SK-N-SH (cell line): ENCODE measurements at regions not wholly inside any gene's neighbourhood (a gene's known extent, or its start where the extent isn't known, plus 50 kb on each side); places are given as distances from the start of the nearest gene placed in this dataset.

ENCODE experiments used
- CTCF ChIA-PET: fragments of 300-600, 350-600 bp; formaldehyde crosslinking; extraction: SDS; loops from one replicate; lab custom pipeline; 2021; lab: Yijun Ruan, JAX
- POLR2A ChIA-PET: fragments of 350-600 bp; sonication (Branson Sonifier 250); formaldehyde crosslinking; extraction: SDS; loops from one replicate; lab custom pipeline; 2020; ENCODE audit warnings: antibody characterized with exemption, inconsistent platforms; lab: Yijun Ruan, JAX
- DNase-seq: peaks from one replicate; pipeline ENCODE4 v3.0.0; 2012
- H2AFZ ChIP-seq: fragments of 200-600 bp; sonication (generic); 2 replicates; pipeline ENCODE4 v1.8.1; 2016; ENCODE audit warnings: antibody characterized with exemption, mild to moderate bottlenecking, low read depth
- H3F3A ChIP-seq: fragments of 200-600 bp; sonication (generic); replicated peaks from 2 replicates; pipeline ENCODE3; 2016; ENCODE audit warnings: antibody characterized with exemption, mild to moderate bottlenecking; ENCODE audit not compliant: insufficient read depth
- H3K27ac ChIP-seq, 2 experiments: fragments of 200-500 bp in 1 of 2; fragments of 200-600 bp in 1 of 2; sonication (Bioruptor generic) in 1 of 2; sonication (generic), shearing (Covaris generic) in 1 of 2; 2 replicates each; pipeline versions ENCODE4 v1.5.1 to v1.6.1; 2014 to 2016; ENCODE audit warnings: low read depth in 2 of 2, inconsistent platforms in 1 of 2, low read length in 1 of 2, mild to moderate bottlenecking in 1 of 2, mixed read lengths in 1 of 2
- H3K27me3 ChIP-seq: fragments of 200-600 bp; sonication (generic), shearing (Covaris generic); 2 replicates; pipeline ENCODE4 v1.6.1; 2016; ENCODE audit warnings: mixed run types; ENCODE audit not compliant: insufficient read depth
- H3K36me3 ChIP-seq, 2 experiments: fragments of 200-500 bp in 1 of 2; fragments of 200-600 bp in 1 of 2; sonication (Bioruptor generic) in 1 of 2; sonication (generic) in 1 of 2; replicated peaks in 1 of 2; 2 replicates each; pipeline versions ENCODE3 to v1.5.1; 2014 to 2016; ENCODE audit warnings: low read length in 1 of 2, mild to moderate bottlenecking in 1 of 2; ENCODE audit not compliant: insufficient read depth in 2 of 2, control insufficient read depth in 1 of 2
- H3K4me1 ChIP-seq, 2 experiments: fragments of 200-500 bp in 1 of 2; fragments of 200-600 bp in 1 of 2; sonication (Bioruptor generic) in 1 of 2; sonication (generic), shearing (Covaris generic) in 1 of 2; 2 replicates each; pipeline versions ENCODE4 v1.5.1 to v1.6.1; 2014 to 2016; ENCODE audit warnings: low read depth in 1 of 2, low read length in 1 of 2, mixed run types in 1 of 2; ENCODE audit not compliant: insufficient read depth in 2 of 2, control insufficient read depth in 1 of 2
- H3K4me2 ChIP-seq: fragments of 200-600 bp; sonication (generic), shearing (Covaris generic); 2 replicates; pipeline ENCODE4 v1.6.1; 2017; ENCODE audit warnings: mixed run types
- H3K4me3 ChIP-seq, 2 experiments: fragments of 200-500 bp in 1 of 2; fragments of 200-600 bp in 1 of 2; sonication (Bioruptor generic) in 1 of 2; sonication (generic), shearing (Covaris generic) in 1 of 2; 2 replicates each; pipeline versions ENCODE4 v1.5.1 to v1.8.1; 2014 to 2016; ENCODE audit warnings: low read depth in 2 of 2, inconsistent platforms in 1 of 2, low read length in 1 of 2, mild to moderate bottlenecking in 1 of 2, mixed read lengths in 1 of 2, moderate library complexity in 1 of 2
- H3K79me2 ChIP-seq: fragments of 200-600 bp; sonication (generic); 2 replicates; pipeline ENCODE4 v1.8.1; 2017; ENCODE audit warnings: mild to moderate bottlenecking; ENCODE audit not compliant: insufficient read depth
- H3K9ac ChIP-seq: fragments of 200-600 bp; sonication (generic); 2 replicates; pipeline ENCODE4 v1.6.1; 2017; ENCODE audit warnings: mixed run types
- H3K9me2 ChIP-seq: fragments of 200-600 bp; sonication (generic); 2 replicates; pipeline ENCODE4 v1.6.1; 2017; ENCODE audit warnings: mixed run types
- H3K9me3 ChIP-seq: fragments of 200-600 bp; sonication (generic); 2 replicates; pipeline ENCODE4 v1.6.1; 2017; ENCODE audit warnings: mixed run types, mild to moderate bottlenecking, moderate library complexity
- H4K20me1 ChIP-seq: fragments of 200-600 bp; sonication (generic); 2 replicates; pipeline ENCODE4 v1.6.1; 2017; ENCODE audit warnings: mild to moderate bottlenecking, mixed run types; ENCODE audit not compliant: insufficient read depth
- ELF1 ChIP-seq: IDR thresholded peaks from 2 replicates; pipeline ENCODE4 v1.4.0; 2012
- EZH2phosphoT487 ChIP-seq: fragments of 200-600 bp; sonication (generic); IDR thresholded peaks from 2 replicates; pipeline ENCODE4 v1.6.1; 2017; ENCODE audit warnings: low read depth, mixed run types, mild to moderate bottlenecking, antibody characterized with exemption, moderate library complexity, borderline replicate concordance
- GATA2 ChIP-seq: sonication (generic); formaldehyde crosslinking; IDR thresholded peaks from 2 replicates; pipeline ENCODE4 v1.5.0; 2020; ENCODE audit warnings: mild to moderate bottlenecking, missing genetic modification reagents
- IRF3 ChIP-seq: fragments of 150-350 bp; IDR thresholded peaks from 2 replicates; pipeline ENCODE4 v1.6.1; 2016; ENCODE audit warnings: mild to moderate bottlenecking, low read depth, low read length
- MAX ChIP-seq: IDR thresholded peaks from 2 replicates; pipeline ENCODE4 v1.4.0; 2012; ENCODE audit warnings: low read depth
- MEF2A ChIP-seq: IDR thresholded peaks from 2 replicates; pipeline ENCODE4 v1.4.0; 2012; ENCODE audit warnings: low read depth, borderline replicate concordance
- MXI1 ChIP-seq: IDR thresholded peaks from 2 replicates; pipeline ENCODE4 v1.6.1; 2012; ENCODE audit warnings: mild to moderate bottlenecking, low read depth, low read length, improper control_type of control experiment
- NFIC ChIP-seq: IDR thresholded peaks from 2 replicates; pipeline ENCODE4 v1.4.0; 2012; ENCODE audit warnings: borderline replicate concordance
- NRF1 ChIP-seq: IDR thresholded peaks from 2 replicates; pipeline ENCODE4 v1.6.1; 2012; ENCODE audit warnings: low read depth, mild to moderate bottlenecking, low read length
- RAD21 ChIP-seq: IDR thresholded peaks from 2 replicates; pipeline ENCODE4 v1.6.1; 2012; ENCODE audit warnings: mild to moderate bottlenecking, low read length
- REST ChIP-seq: IDR thresholded peaks from 2 replicates; pipeline ENCODE4 v1.6.1; 2012; ENCODE audit warnings: mild to moderate bottlenecking, low read depth, low read length, moderate library complexity
- TEAD4 ChIP-seq: IDR thresholded peaks from 2 replicates; pipeline ENCODE4 v1.4.0; 2012; ENCODE audit warnings: mild to moderate bottlenecking, borderline replicate concordance; ENCODE audit not compliant: insufficient read depth
- ZBTB33 ChIP-seq: IDR thresholded peaks from 2 replicates; pipeline ENCODE4 v1.4.0; 2012; ENCODE audit warnings: low read depth, borderline replicate concordance
- WGBS: methylation state at CpG from one replicate; pipeline ENCODE4 v1.1.6; 2017; ENCODE audit warnings: low lambda C conversion rate; 5-methylcytosine and 5-hydroxymethylcytosine counted together

GRCh38 chr4:37157476-37158167 is 86.9 kb upstream of the NWD2 start (continued):
- TF ChIP-seq REST (no peak), RAD21 (no peak), NFIC (no peak)

- Histone ChIP-seq H3K4me2 (no peak overlapping the region), H4K20me1 (no peaks in the 10 kb centered on the region), H3K4me1 (no peaks in the 10 kb centered on the region), H2AFZ (no peak overlapping the region), H3K36me3 (no peaks in the 10 kb centered on the region), H3K27me3 (no peaks in the 10 kb centered on the region; the same call in 1 of the 2 replicates), H3F3A (no peaks in the 10 kb centered on the region), H3K27ac (no peak overlapping the region), H3K4me3 (no peak overlapping the region)
- ChIA-PET POLR2A (no interaction called here), CTCF (no interaction called here)
- 2% methylated on average over 7 of the region's 8 CpGs for WGBS
- no peak for DNase-seq
- no peak for TF ChIP-seq MEF2A
- TF ChIP-seq, all 33 proteins: peak for 0
- no peaks in the 10 kb centered on the region for H3K9me3 ChIP-seq
- no peak overlapping the region for H3K9ac ChIP-seq
- H3K9me2 ChIP-seq, result no peaks in the 10 kb centered on the region
- H3K79me2 ChIP-seq, result no peaks in the 10 kb centered on the region
Measured at GRCh38 chr4:37160653-37161052, 83.9 kb upstream of the NWD2 start.

GRCh38 chr4:37165844-37166243 is 78.7 kb upstream of the NWD2 start:
- WGBS, result 22% methylated on average over 3 of the region's 3 CpGs
- Histone ChIP-seq H3K36me3 (no peaks in the 10 kb centered on the region), H3K79me2 (no peaks in the 10 kb centered on the region), H3K27ac (no peak overlapping the region), H3F3A (no peaks in the 10 kb centered on the region), H3K4me2 (no peak overlapping the region), H3K9me2 (no peaks in the 10 kb centered on the region), H3K9me3 (no peaks in the 10 kb centered on the region), H2AFZ (no peak overlapping the region), H4K20me1 (no peaks in the 10 kb centered on the region), H3K4me1 (no peaks in the 10 kb centered on the region), H3K4me3 (no peak overlapping the region), H3K27me3 (no peaks in the 10 kb centered on the region; the same call in 1 of the 2 replicates), H3K9ac (no peak overlapping the region)
- DNase-seq, result no peak
- ChIA-PET CTCF (no interaction called here), POLR2A (no interaction called here)
- no peak for TF ChIP-seq TEAD4
- no peak for TF ChIP-seq ZBTB33
- TF ChIP-seq GATA2 (CRISPR knock-in tag), result no peak
- no peak for TF ChIP-seq IRF3
- TF ChIP-seq MXI1, result no peak
- TF ChIP-seq EZH2phosphoT487, result no peak
- no peak for TF ChIP-seq REST
- no peak for TF ChIP-seq NFIC
- no peak for TF ChIP-seq NRF1
- no peak for TF ChIP-seq MAX
- no peak for TF ChIP-seq ELF1
